Upper lobe of left lung (tissue), 4 donors: ENCODE measurements at regions not wholly inside any gene's neighbourhood (a gene's known extent, or its start where the extent isn't known, plus 50 kb on each side); places are given as distances from the start of the nearest gene placed in this dataset.

Experiments used
- POLR2A ChIP-seq, 4 donors: fragments of 450-650 bp; IDR thresholded peaks; one replicate each; pipeline ENCODE4 v1.5.1; 2016 to 2017; ENCODE audit warnings: antibody characterized with exemption in 4 of 4, mild to moderate bottlenecking in 2 of 4
- TF ChIP-seq, protein P1 (sequence below), 6 experiments: fragments of 450-650 bp in 4 of 6; fragments of 200-600 bp in 2 of 6; sonication (generic) in 2 of 6; IDR thresholded peaks; one replicate each; pipeline ENCODE4 v1.5.1; 2016 to 2019; ENCODE audit warnings: antibody characterized with exemption in 6 of 6

- TF ChIP-seq POLR2A (IDR thresholded peaks at IDR 0.05) = no peak
- TF ChIP-seq, protein P1, sequence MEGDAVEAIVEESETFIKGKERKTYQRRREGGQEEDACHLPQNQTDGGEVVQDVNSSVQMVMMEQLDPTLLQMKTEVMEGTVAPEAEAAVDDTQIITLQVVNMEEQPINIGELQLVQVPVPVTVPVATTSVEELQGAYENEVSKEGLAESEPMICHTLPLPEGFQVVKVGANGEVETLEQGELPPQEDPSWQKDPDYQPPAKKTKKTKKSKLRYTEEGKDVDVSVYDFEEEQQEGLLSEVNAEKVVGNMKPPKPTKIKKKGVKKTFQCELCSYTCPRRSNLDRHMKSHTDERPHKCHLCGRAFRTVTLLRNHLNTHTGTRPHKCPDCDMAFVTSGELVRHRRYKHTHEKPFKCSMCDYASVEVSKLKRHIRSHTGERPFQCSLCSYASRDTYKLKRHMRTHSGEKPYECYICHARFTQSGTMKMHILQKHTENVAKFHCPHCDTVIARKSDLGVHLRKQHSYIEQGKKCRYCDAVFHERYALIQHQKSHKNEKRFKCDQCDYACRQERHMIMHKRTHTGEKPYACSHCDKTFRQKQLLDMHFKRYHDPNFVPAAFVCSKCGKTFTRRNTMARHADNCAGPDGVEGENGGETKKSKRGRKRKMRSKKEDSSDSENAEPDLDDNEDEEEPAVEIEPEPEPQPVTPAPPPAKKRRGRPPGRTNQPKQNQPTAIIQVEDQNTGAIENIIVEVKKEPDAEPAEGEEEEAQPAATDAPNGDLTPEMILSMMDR (IDR thresholded peaks at IDR 0.05) = no peak
Observed at GRCh38 chr11:45563171-45563570, 102.3 kb downstream of the CHST1 start.
